ENCODE measurements at regions not wholly inside any gene's neighbourhood (a gene's known extent, or its start where the extent isn't known, plus 50 kb on each side); places are given as distances from the start of the nearest gene placed in this dataset.

DNA sequence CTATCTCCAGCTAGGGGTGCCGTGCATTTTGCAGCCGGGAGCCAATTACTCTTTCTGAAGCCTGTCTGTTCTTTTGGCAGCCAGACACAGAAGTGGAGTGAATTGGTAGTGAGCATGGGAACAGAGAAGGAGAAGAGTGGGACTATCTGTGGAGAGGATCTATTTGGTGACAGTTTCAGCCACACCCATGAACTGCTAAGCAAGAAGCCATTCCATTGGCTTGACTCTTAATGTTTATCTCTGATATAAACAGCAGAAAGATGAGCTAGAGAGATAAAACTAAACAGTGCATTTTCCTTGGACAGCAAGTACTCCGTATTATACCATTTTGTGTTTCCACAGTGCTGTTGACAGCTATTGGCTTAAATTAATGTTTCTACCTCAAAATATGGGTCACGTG lies 259.6 kb upstream of the THUMPD2 start (continued):
- no peak for TF ChIP-seq HDAC2 (IDR thresholded peaks at IDR 0.05; ENCODE audit: borderline replicate concordance in 1 of 2, low read depth in 2 of 2, low read length in 2 of 2)
- no peak for TF ChIP-seq SIN3A (conservative IDR thresholded peaks at IDR 0.05 in 1 of 2, IDR thresholded peaks at IDR 0.05 in 1 of 2; ENCODE audit: low read depth in 1 of 2, low read length in 2 of 2)
- TF ChIP-seq, protein P1, sequence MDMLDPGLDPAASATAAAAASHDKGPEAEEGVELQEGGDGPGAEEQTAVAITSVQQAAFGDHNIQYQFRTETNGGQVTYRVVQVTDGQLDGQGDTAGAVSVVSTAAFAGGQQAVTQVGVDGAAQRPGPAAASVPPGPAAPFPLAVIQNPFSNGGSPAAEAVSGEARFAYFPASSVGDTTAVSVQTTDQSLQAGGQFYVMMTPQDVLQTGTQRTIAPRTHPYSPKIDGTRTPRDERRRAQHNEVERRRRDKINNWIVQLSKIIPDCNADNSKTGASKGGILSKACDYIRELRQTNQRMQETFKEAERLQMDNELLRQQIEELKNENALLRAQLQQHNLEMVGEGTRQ (IDR thresholded peaks at IDR 0.05; ENCODE audit: low read length), result no peak
- no peak for TF ChIP-seq SP4 (IDR thresholded peaks at IDR 0.05; ENCODE audit: low read length)

Data from H1 (cell line).